ENCODE measurements at regions not wholly inside any gene's neighbourhood (a gene's known extent, or its start where the extent isn't known, plus 50 kb on each side); places are given as distances from the start of the nearest gene placed in this dataset.

- Histone ChIP-seq H3K9me3 (peaks cover 0 to 34% (median 16%) of the 10 kb centered on the region in 12 donors), H3K27me3 (no peaks in the 10 kb centered on the region), H3K27ac (no peak overlapping the region), H3K36me3 (no peaks in the 10 kb centered on the region), H3K4me3 (no peak overlapping the region), H3K4me1 (no peaks in the 10 kb centered on the region)
- no peak for ATAC-seq
- TF ChIP-seq CTCF (IDR thresholded peaks at IDR 0.05) (no peak), POLR2A (IDR thresholded peaks at IDR 0.05) (no peak)
- intact Hi-C loops (cut with DNase I) = loop anchor here in 2 of 10 donors (10.0 kb wide), 2 partner anchors 141 to 151 kb away; partner anchors contain the start of gene B3GALT2 (in 1 of the 2)
- no peak for DNase-seq
- 36 to 55% (median 42%) methylated on average over 1 of the region's 1 CpG for WGBS, 4 donors
Observed at GRCh38 chr1:193335806-193336428, 149.5 kb upstream of the B3GALT2 start.

- DNase-seq = no peak
- 89 to 96% (median 93%) methylated on average over 3 of the region's 3 CpGs for WGBS, 4 donors
- H3K9me3 ChIP-seq = peaks cover 0 to 53% (median 16%) of the 10 kb centered on the region in 12 donors
Observed at GRCh38 chr1:193333166-193333565, 146.8 kb upstream of the B3GALT2 start.

GRCh38 chr1:193326296-193326695 is 139.9 kb upstream of the B3GALT2 start:
- 82 to 100% (median 89%) methylated on average over 1 of the region's 1 CpG for WGBS, 4 donors
- Histone ChIP-seq H3K9me3 (peaks cover 0 to 44% (median 3%) of the 10 kb centered on the region in 12 donors), H3K27me3 (no peaks in the 10 kb centered on the region), H3K4me1 (no peaks in the 10 kb centered on the region), H3K36me3 (no peaks in the 10 kb centered on the region), H3K4me3 (no peak overlapping the region), H3K27ac (no peak overlapping the region)
- TF ChIP-seq CTCF (IDR thresholded peaks at IDR 0.05) (no peak), POLR2A (IDR thresholded peaks at IDR 0.05) (no peak)
- DNase-seq = no peak
- ATAC-seq = no peak
- intact Hi-C loops (cut with DNase I) = no loop called here

More at GRCh38 chr1:193333166-193333565, 146.8 kb upstream of the B3GALT2 start:
- no peak for ATAC-seq
- intact Hi-C loops (cut with DNase I) = loop anchor here in 2 of 10 donors (10.0 kb wide), 2 partner anchors 138 to 148 kb away; partner anchors contain the start of gene B3GALT2 (in 1 of the 2)
- H3K4me3 ChIP-seq = no peak overlapping the region
- no peaks in the 10 kb centered on the region for H3K27me3 ChIP-seq
- H3K4me1 ChIP-seq = no peaks in the 10 kb centered on the region
- H3K36me3 ChIP-seq = no peaks in the 10 kb centered on the region
- TF ChIP-seq CTCF (IDR thresholded peaks at IDR 0.05) (no peak), POLR2A (IDR thresholded peaks at IDR 0.05) (no peak)
- H3K27ac ChIP-seq = no peak overlapping the region

- WGBS, 4 donors = 89 to 95% (median 93%) methylated on average over 4 of the region's 4 CpGs
- Histone ChIP-seq H3K36me3 (no peaks in the 10 kb centered on the region), H3K4me3 (no peak overlapping the region), H3K27ac (no peak overlapping the region), H3K27me3 (no peaks in the 10 kb centered on the region), H3K4me1 (no peaks in the 10 kb centered on the region), H3K9me3 (peaks cover 0 to 39% (median 2%) of the 10 kb centered on the region in 12 donors)
- intact Hi-C loops (cut with DNase I) = no loop called here
- no peak for ATAC-seq
- TF ChIP-seq CTCF (IDR thresholded peaks at IDR 0.05) (no peak), POLR2A (IDR thresholded peaks at IDR 0.05) (no peak)
- no peak for DNase-seq
Observed at GRCh38 chr1:193325771-193326170, 139.4 kb upstream of the B3GALT2 start.

Data from heart left ventricle (tissue), 16 donors.